Transverse colon (tissue), 4 donors: ENCODE measurements at regions not wholly inside any gene's neighbourhood (a gene's known extent, or its start where the extent isn't known, plus 50 kb on each side); places are given as distances from the start of the nearest gene placed in this dataset.

Experiments
- DNase-seq: peaks from one replicate; pipeline ENCODE4 v3.0.0-alpha.2; 2019
- H3K27ac ChIP-seq, 4 donors: fragments of 200-600 bp; sonication (generic); 2 replicates each; pipeline ENCODE4 v1.5.1; 2016 to 2018; ENCODE audit warnings: inconsistent platforms in 4 of 4
- H3K27me3 ChIP-seq: fragments of 200-600 bp; sonication (generic); 2 replicates; pipeline ENCODE4 v1.5.1; 2017; ENCODE audit warnings: inconsistent platforms
- H3K36me3 ChIP-seq, 4 donors: fragments of 200-600 bp; sonication (generic); 2 replicates each; pipeline ENCODE4 v1.5.1; 2017 to 2019; ENCODE audit warnings: inconsistent platforms in 4 of 4
- H3K4me1 ChIP-seq, 4 donors: fragments of 200-600 bp; sonication (generic); 2 replicates each; pipeline ENCODE4 v1.5.1; 2017 to 2020; ENCODE audit warnings: inconsistent platforms in 4 of 4
- H3K4me3 ChIP-seq, 4 donors: fragments of 200-600 bp; sonication (generic); 1 replicate in 1 of 4; 2 replicates in 3 of 4; pipeline versions ENCODE4 v1.5.1 to v1.6.1; 2017 to 2019; ENCODE audit warnings: inconsistent platforms in 4 of 4
- H3K9me3 ChIP-seq, 2 donors: fragments of 200-600 bp; sonication (generic); 2 replicates each; pipeline ENCODE4 v1.5.1; 2017 to 2019; ENCODE audit warnings: inconsistent platforms in 2 of 2
- CTCF ChIP-seq, 5 experiments: fragments of 200-600 bp in 3 of 5; fragments of 450-650 bp in 2 of 5; sonication (generic) in 3 of 5; IDR thresholded peaks; 1 replicate in 2 of 5; 2 replicates in 3 of 5; pipeline ENCODE4 v1.5.1; 2016 to 2017; ENCODE audit warnings: antibody characterized with exemption in 5 of 5, inconsistent platforms in 3 of 5, mild to moderate bottlenecking in 2 of 5, moderate library complexity in 1 of 5
- EP300 ChIP-seq: sonication (generic); formaldehyde crosslinking; IDR thresholded peaks from one replicate; pipeline ENCODE4 v1.6.1; 2017; ENCODE audit warnings: antibody characterized with exemption, low read depth
- POLR2A ChIP-seq: fragments of 450-650 bp; IDR thresholded peaks from one replicate; pipeline ENCODE4 v1.6.1; 2016; ENCODE audit warnings: antibody characterized with exemption, mild to moderate bottlenecking, moderate library complexity
- POLR2AphosphoS5 ChIP-seq, 3 donors: sonication (generic); formaldehyde crosslinking; IDR thresholded peaks; one replicate each; pipeline ENCODE4 v1.6.1; 2016; ENCODE audit warnings: antibody characterized with exemption in 3 of 3
- WGBS, 2 donors: methylation state at CpG; one replicate each; pipeline ENCODE4 v1.1.5; 2018; ENCODE audit warnings: low coverage in 1 of 2; 5-methylcytosine and 5-hydroxymethylcytosine counted together
- in situ Hi-C, 4 donors: fragments of 200-750 bp; cut with MboI; loops; one replicate each; pipeline versions ENCODE4 v1.15.0 to v1.15.1; 2017; ENCODE audit warnings: low sequenced_read_pairs in 3 of 4, low pct_ligation_motif_present in 1 of 4, low pct_unique_long_range_greater_than_20kb in 1 of 4
- intact Hi-C: fragments of 100-400 bp; cut with DNase I; formaldehyde crosslinking; loops from one replicate; pipeline ENCODE4 v1.15.1; 2023; ENCODE audit warnings: low total_unique reads

DNA sequence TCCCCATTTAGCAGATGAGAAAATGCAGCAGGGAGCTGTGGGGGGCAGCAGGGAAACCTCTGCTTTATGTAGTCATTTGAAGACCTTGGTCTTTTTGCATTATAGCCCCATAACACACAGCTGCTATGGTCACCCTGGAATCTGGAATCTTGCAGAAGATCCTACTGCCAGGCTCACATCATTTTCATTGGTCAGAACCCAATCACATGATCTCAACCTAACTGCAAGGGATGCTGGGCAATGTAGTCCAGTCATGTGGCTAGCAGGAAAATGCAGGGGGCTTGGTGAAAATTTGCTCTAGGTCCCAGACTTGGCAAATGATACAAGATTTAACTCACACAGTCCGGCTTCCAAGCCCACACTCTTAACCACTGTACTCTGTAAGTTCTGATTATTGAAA is 1028.7 kb downstream of the AACS start:
- DNase-seq = no peak
- intact Hi-C loops = loop anchor here (2.0 kb wide), 1 partner anchor 73 kb away; no protein-coding TSS in a partner anchor
- H3K9me3 ChIP-seq = no peaks in the 10 kb centered on the region
- no peaks in the 10 kb centered on the region for H3K27me3 ChIP-seq
- 80% methylated on average over 1 of the region's 1 CpG; no CpG with 5 or more reads in 1 of the 2 donors for WGBS, 2 donors
- no peak overlapping the region for H3K4me3 ChIP-seq
- in situ Hi-C loops = no loop called here
- no peaks in the 10 kb centered on the region for H3K4me1 ChIP-seq
- H3K36me3 ChIP-seq = no peaks in the 10 kb centered on the region
- TF ChIP-seq CTCF (IDR thresholded peaks at IDR 0.05) (no peak), EP300 (no peak), POLR2AphosphoS5 (IDR thresholded peaks at IDR 0.05) (no peak), POLR2A (no peak)
- no peak overlapping the region for H3K27ac ChIP-seq

DNA sequence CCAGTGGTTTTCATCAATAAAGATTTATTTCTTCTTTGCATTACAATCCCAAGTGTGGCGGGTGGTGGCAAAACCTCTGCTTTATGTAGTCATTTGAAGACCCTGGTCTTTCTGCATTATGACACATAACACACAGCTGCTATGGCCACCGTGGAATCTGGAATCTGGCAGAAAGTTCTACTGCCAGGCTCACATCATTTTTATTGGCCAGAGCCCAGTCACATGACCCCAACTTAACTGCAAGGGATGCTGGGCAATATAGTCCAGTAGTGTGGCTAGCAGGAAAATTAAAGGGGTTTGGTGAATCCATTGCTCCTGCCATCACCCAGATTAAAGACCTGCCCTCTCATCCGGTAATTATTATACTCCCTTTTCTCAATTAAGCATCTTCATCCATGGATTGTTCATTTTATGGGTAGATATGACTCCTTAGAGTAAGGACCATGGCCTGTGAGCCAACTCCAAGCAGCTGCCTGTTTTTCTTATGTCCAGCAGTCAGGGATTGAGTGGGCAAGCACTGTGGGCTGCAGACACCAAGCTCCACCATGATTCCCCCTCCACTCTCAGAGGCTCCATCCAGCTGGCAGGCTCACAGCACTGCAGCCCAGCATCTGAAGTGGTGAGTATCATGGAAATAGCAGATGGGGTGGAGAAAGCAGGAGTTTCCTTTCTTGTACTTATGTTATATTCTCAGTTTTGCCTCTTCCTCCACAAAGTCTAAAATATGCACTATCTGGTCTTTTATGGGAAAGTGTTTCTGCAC is 1030.7 kb downstream of the AACS start:
- intact Hi-C loops (no loop called here), in situ Hi-C loops (no loop called here)
- H3K4me1 ChIP-seq = no peaks in the 10 kb centered on the region
- H3K9me3 ChIP-seq = no peaks in the 10 kb centered on the region
- no peaks in the 10 kb centered on the region for H3K36me3 ChIP-seq
- no peak for DNase-seq
- WGBS, 2 donors = 84 to 90% methylated on average over 2 to 3 of the region's 3 CpGs
- TF ChIP-seq POLR2A (no peak), POLR2AphosphoS5 (IDR thresholded peaks at IDR 0.05) (no peak), EP300 (no peak), CTCF (IDR thresholded peaks at IDR 0.05) (no peak)
- H3K27ac ChIP-seq = no peak overlapping the region
- H3K27me3 ChIP-seq = no peaks in the 10 kb centered on the region
- no peak overlapping the region for H3K4me3 ChIP-seq

DNA sequence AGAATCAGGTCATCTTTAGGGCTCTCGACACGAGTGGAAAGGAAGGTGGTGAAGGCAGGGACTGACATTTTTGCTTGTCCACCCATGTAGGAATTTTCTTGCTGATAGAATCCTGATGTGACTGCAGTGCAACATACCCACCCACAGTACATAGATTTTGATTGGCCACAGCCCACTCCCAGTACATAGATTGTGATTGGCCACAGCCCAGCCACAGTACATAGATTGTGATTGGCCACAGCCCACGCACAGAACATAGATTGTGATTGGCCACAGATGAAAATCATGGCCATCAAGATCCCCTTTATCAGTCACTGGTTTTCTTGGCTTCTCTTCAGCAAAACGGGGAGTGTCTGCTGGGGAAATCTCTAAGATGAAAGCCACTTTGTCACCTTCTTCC is 1041.5 kb downstream of the AACS start:
- DNase-seq = no peak
- H3K4me3 ChIP-seq = no peak overlapping the region
- no peaks in the 10 kb centered on the region for H3K27me3 ChIP-seq
- intact Hi-C loops = no loop called here
- in situ Hi-C loops = no loop called here
- TF ChIP-seq POLR2A (no peak), CTCF (IDR thresholded peaks at IDR 0.05) (no peak), EP300 (no peak), POLR2AphosphoS5 (IDR thresholded peaks at IDR 0.05) (no peak)
- WGBS, 2 donors = 34 to 70% methylated on average over 3 to 4 of the region's 4 CpGs
- no peak overlapping the region for H3K27ac ChIP-seq
- no peaks in the 10 kb centered on the region for H3K4me1 ChIP-seq
- H3K36me3 ChIP-seq = no peaks in the 10 kb centered on the region
- H3K9me3 ChIP-seq = no peaks in the 10 kb centered on the region

DNA sequence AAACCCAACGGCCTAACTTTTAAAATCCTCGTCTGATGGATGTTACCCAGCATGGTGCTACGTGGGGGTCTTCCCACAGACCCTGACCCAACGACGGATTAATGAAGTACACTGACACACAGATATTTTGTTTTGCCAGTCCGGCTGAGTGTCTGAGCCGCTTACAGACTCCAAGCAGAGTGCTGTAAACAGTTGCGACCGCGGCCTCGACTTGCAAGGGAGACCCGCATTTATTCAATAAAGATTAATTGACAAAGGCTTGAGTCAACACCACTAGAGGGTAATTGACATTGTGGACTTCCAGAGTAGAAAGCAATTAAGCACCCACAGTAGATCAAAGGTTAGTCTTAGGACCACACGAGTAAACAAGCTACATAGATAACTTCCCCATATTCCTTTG is 1042.4 kb downstream of the AACS start:
- no peaks in the 10 kb centered on the region for H3K27me3 ChIP-seq
- H3K9me3 ChIP-seq = no peaks in the 10 kb centered on the region
- H3K27ac ChIP-seq = no peak overlapping the region
- intact Hi-C loops (no loop called here), in situ Hi-C loops (no loop called here)
- no peak overlapping the region for H3K4me3 ChIP-seq
- no peaks in the 10 kb centered on the region for H3K36me3 ChIP-seq
- TF ChIP-seq CTCF (IDR thresholded peaks at IDR 0.05) = no peak
- TF ChIP-seq EP300 = no peak
- no peak for TF ChIP-seq POLR2A
- TF ChIP-seq POLR2AphosphoS5 (IDR thresholded peaks at IDR 0.05) = no peak
- no peaks in the 10 kb centered on the region for H3K4me1 ChIP-seq
- 60 to 65% methylated on average over 4 to 13 of the region's 13 CpGs for WGBS, 2 donors
- DNase-seq = no peak
